Cortex of kidney (tissue), 1 donor: ENCODE measurements at regions not wholly inside any gene's neighbourhood (a gene's known extent, or its start where the extent isn't known, plus 50 kb on each side); places are given as distances from the start of the nearest gene placed in this dataset.

Source experiments
- DNase-seq: peaks from one replicate; lab custom pipeline; 2025; lab: John Stamatoyannopoulos, UW

- DNase-seq: no peak
These were observed 294.2 kb downstream of the FGF9 start for GRCh38 chr13:21965095-21965494.

- no peak for DNase-seq
These were observed 295.1 kb downstream of the FGF9 start for GRCh38 chr13:21966014-21966413.

- DNase-seq: no peak
These were observed 297.0 kb downstream of the FGF9 start for GRCh38 chr13:21967871-21968270.

GRCh38 chr13:21970172-21970571, 299.3 kb downstream of the FGF9 start:
- no peak for DNase-seq

GRCh38 chr13:21970918-21971317, 300.0 kb downstream of the FGF9 start:
- no peak for DNase-seq

- DNase-seq: no peak
These were observed 301.1 kb downstream of the FGF9 start for GRCh38 chr13:21971662-21972621.

GRCh38 chr13:21973437-21974125, 302.7 kb downstream of the FGF9 start:
- no peak for DNase-seq

GRCh38 chr13:21974741-21975140, 303.9 kb downstream of the FGF9 start:
- no peak for DNase-seq

- no peak for DNase-seq
These were observed 305.3 kb downstream of the FGF9 start for GRCh38 chr13:21976159-21976558.

GRCh38 chr13:21979161-21979806, 308.4 kb downstream of the FGF9 start:
- DNase-seq: no peak

GRCh38 chr13:21980049-21980448, 309.2 kb downstream of the FGF9 start:
- DNase-seq: no peak

- no peak for DNase-seq
These were observed 313.3 kb downstream of the FGF9 start for GRCh38 chr13:21984156-21984555.

- no peak for DNase-seq
These were observed 315.7 kb downstream of the FGF9 start for GRCh38 chr13:21986602-21987001.

GRCh38 chr13:21987793-21988192, 316.9 kb downstream of the FGF9 start:
- no peak for DNase-seq

GRCh38 chr13:21988624-21989023, 317.8 kb downstream of the FGF9 start:
- DNase-seq: no peak

GRCh38 chr13:21996049-21996448, 325.2 kb downstream of the FGF9 start:
- DNase-seq: no peak

- DNase-seq: no peak
These were observed 326.9 kb downstream of the FGF9 start for GRCh38 chr13:21997726-21998125.

- no peak for DNase-seq
These were observed 327.6 kb downstream of the FGF9 start for GRCh38 chr13:21998279-21998990.

- no peak for DNase-seq
These were observed 328.8 kb downstream of the FGF9 start for GRCh38 chr13:21999666-22000065.

- DNase-seq: no peak
These were observed 329.3 kb downstream of the FGF9 start for GRCh38 chr13:22000191-22000590.

GRCh38 chr13:22001336-22001735, 330.5 kb downstream of the FGF9 start:
- no peak for DNase-seq

GRCh38 chr13:22002893-22003292, 332.0 kb downstream of the FGF9 start:
- no peak for DNase-seq
